ENCODE measurements at regions not wholly inside any gene's neighbourhood (a gene's known extent, or its start where the extent isn't known, plus 50 kb on each side); places are given as distances from the start of the nearest gene placed in this dataset.

- DNase-seq (ENCODE audit: low read depth, low spot score) (no peak), FAIRE-seq (no peak)
- Histone ChIP-seq H3K9me1 (ENCODE audit: control insufficient read depth, extremely low read depth, insufficient read depth, low read length) (no peaks in the 10 kb centered on the region), H3K9ac (ENCODE audit: control insufficient read depth, extremely low read depth, insufficient read depth, low read length) (no peak overlapping the region), H3K79me2 (ENCODE audit: control insufficient read depth, insufficient read depth, low read length) (no peaks in the 10 kb centered on the region), H2AFZ (ENCODE audit: control insufficient read depth, low read length) (no peak overlapping the region), H3K27ac (ENCODE audit: control insufficient read depth, insufficient read depth, low read length) (no peak overlapping the region), H3K9me3 (ENCODE audit: control insufficient read depth, low read depth, low read length) (no peaks in the 10 kb centered on the region), H4K20me1 (ENCODE audit: control insufficient read depth, extremely low read depth, insufficient read depth, low read length) (no peaks in the 10 kb centered on the region), H3K4me1 (ENCODE audit: control insufficient read depth, extremely low read depth, insufficient read depth, low read length) (no peaks in the 10 kb centered on the region), H3K4me2 (ENCODE audit: control insufficient read depth, extremely low read depth, insufficient read depth, low read depth, low read length) (no peak overlapping the region), H3K4me3 (ENCODE audit: control insufficient read depth in 2 of 3, extremely low read depth in 1 of 3, insufficient read depth in 2 of 3, low read depth in 1 of 3, low read length in 3 of 3) (no peak overlapping the region), H3K36me3 (ENCODE audit: control insufficient read depth in 2 of 2, extremely low read depth in 1 of 2, insufficient read depth in 2 of 2, low read length in 2 of 2) (no peaks in the 10 kb centered on the region), H3K27me3 (ENCODE audit: control insufficient read depth, extremely low read depth, insufficient read depth, low read length) (no peaks in the 10 kb centered on the region)
- dilution Hi-C loops (cut with MboI; ENCODE audit: extremely low pct_ligation_motif_present, low sequenced_read_pairs), result no loop called here
- TF ChIP-seq CTCF (optimal IDR thresholded peaks at IDR 0.05 in 1 of 3, IDR thresholded peaks at IDR 0.05 in 1 of 3, conservative IDR thresholded peaks at IDR 0.05 in 1 of 3; ENCODE audit: extremely low read depth in 1 of 3, insufficient read depth in 2 of 3, low read length in 3 of 3) (no peak), EZH2 (IDR thresholded peaks at IDR 0.05; ENCODE audit: low read length) (no peak)
These were observed 1111.8 kb downstream of the GRM8 start for GRCh38 chr7:126140858-126141466.

DNA sequence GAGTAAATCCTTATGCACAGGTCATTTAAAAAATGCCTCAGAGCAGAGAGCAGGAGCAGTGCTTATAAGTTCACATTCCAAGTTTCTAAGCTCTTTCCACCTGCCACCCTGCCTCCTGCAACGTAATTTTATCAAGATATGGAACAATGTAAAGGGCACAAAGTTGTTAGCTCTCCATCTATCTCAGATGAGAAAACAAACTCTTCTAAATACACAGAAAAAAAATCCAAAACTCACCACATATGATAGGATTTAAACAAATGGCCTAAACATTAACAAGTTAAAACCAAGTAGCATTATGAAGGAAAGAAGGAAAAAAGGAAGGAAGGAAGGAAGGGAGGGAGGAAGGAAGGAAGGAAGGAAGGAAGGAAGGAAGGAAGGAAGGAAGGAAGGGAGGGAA lies 1132.8 kb downstream of the GRM8 start:
- Histone ChIP-seq H3K4me2 (ENCODE audit: control insufficient read depth, extremely low read depth, insufficient read depth, low read depth, low read length) (no peak overlapping the region), H3K4me3 (ENCODE audit: control insufficient read depth in 2 of 3, extremely low read depth in 1 of 3, insufficient read depth in 2 of 3, low read depth in 1 of 3, low read length in 3 of 3) (no peak overlapping the region), H3K36me3 (ENCODE audit: control insufficient read depth in 2 of 2, extremely low read depth in 1 of 2, insufficient read depth in 2 of 2, low read length in 2 of 2) (no peaks in the 10 kb centered on the region), H3K9ac (ENCODE audit: control insufficient read depth, extremely low read depth, insufficient read depth, low read length) (no peak overlapping the region), H3K79me2 (ENCODE audit: control insufficient read depth, insufficient read depth, low read length) (no peaks in the 10 kb centered on the region), H2AFZ (ENCODE audit: control insufficient read depth, low read length) (no peak overlapping the region), H3K9me1 (ENCODE audit: control insufficient read depth, extremely low read depth, insufficient read depth, low read length) (no peaks in the 10 kb centered on the region), H4K20me1 (ENCODE audit: control insufficient read depth, extremely low read depth, insufficient read depth, low read length) (no peaks in the 10 kb centered on the region), H3K27ac (ENCODE audit: control insufficient read depth, insufficient read depth, low read length) (no peak overlapping the region), H3K9me3 (ENCODE audit: control insufficient read depth, low read depth, low read length) (no peaks in the 10 kb centered on the region), H3K27me3 (ENCODE audit: control insufficient read depth, extremely low read depth, insufficient read depth, low read length) (no peaks in the 10 kb centered on the region), H3K4me1 (ENCODE audit: control insufficient read depth, extremely low read depth, insufficient read depth, low read length) (no peaks in the 10 kb centered on the region)
- DNase-seq (ENCODE audit: low read depth, low spot score) (no peak), FAIRE-seq (no peak)
- no peak for TF ChIP-seq CTCF (optimal IDR thresholded peaks at IDR 0.05 in 1 of 3, IDR thresholded peaks at IDR 0.05 in 1 of 3, conservative IDR thresholded peaks at IDR 0.05 in 1 of 3; ENCODE audit: extremely low read depth in 1 of 3, insufficient read depth in 2 of 3, low read length in 3 of 3)
- TF ChIP-seq EZH2 (IDR thresholded peaks at IDR 0.05; ENCODE audit: low read length), result no peak
- dilution Hi-C loops (cut with MboI; ENCODE audit: extremely low pct_ligation_motif_present, low sequenced_read_pairs), result no loop called here

All from keratinocyte (primary cell).